ENCODE measurements at regions not wholly inside any gene's neighbourhood (a gene's known extent, or its start where the extent isn't known, plus 50 kb on each side); places are given as distances from the start of the nearest gene placed in this dataset.
A peak's percentile ranks its signal among the peaks of the same experiment; 100 is the strongest.

GRCh38 chr2:186099826-186100225 lies 361.2 kb downstream of the FSIP2 start:
- DNase-seq (ENCODE audit: low read depth in 2 of 2): no peak
- no peak overlapping the region for H3K4me3 ChIP-seq (replicated peaks in 1 of 2; ENCODE audit: low read depth in 2 of 2, low read length in 2 of 2)
- TF ChIP-seq CTCF (IDR thresholded peaks at IDR 0.05; ENCODE audit: low read depth, low read length): no peak

- DNase-seq (ENCODE audit: low read depth in 2 of 2): no peak
- TF ChIP-seq CTCF (IDR thresholded peaks at IDR 0.05; ENCODE audit: low read depth, low read length): no peak
- no peak overlapping the region for H3K4me3 ChIP-seq (replicated peaks in 1 of 2; ENCODE audit: low read depth in 2 of 2, low read length in 2 of 2)
Observed at GRCh38 chr2:186100636-186101035, 362.0 kb downstream of the FSIP2 start.

GRCh38 chr2:186101616-186102015 lies 363.0 kb downstream of the FSIP2 start:
- H3K4me3 ChIP-seq (replicated peaks in 1 of 2; ENCODE audit: low read depth in 2 of 2, low read length in 2 of 2): no peak overlapping the region
- no peak for TF ChIP-seq CTCF (IDR thresholded peaks at IDR 0.05; ENCODE audit: low read depth, low read length)
- DNase-seq (ENCODE audit: low read depth in 2 of 2): no peak

GRCh38 chr2:186103276-186103675 lies 364.7 kb downstream of the FSIP2 start:
- TF ChIP-seq CTCF (IDR thresholded peaks at IDR 0.05; ENCODE audit: low read depth, low read length): no peak
- DNase-seq (ENCODE audit: low read depth in 2 of 2): no peak
- H3K4me3 ChIP-seq (replicated peaks in 1 of 2; ENCODE audit: low read depth in 2 of 2, low read length in 2 of 2): no peak overlapping the region

- H3K4me3 ChIP-seq (replicated peaks in 1 of 2; ENCODE audit: low read depth in 2 of 2, low read length in 2 of 2): no peak overlapping the region
- DNase-seq (ENCODE audit: low read depth in 2 of 2): peak in 1 of 2 donors; percentile 45
- TF ChIP-seq CTCF (IDR thresholded peaks at IDR 0.05; ENCODE audit: low read depth, low read length): no peak
Observed at GRCh38 chr2:186105016-186105724, 366.6 kb downstream of the FSIP2 start.

GRCh38 chr2:186108470-186108869 lies 369.9 kb downstream of the FSIP2 start:
- DNase-seq (ENCODE audit: low read depth in 2 of 2): no peak
- H3K4me3 ChIP-seq (replicated peaks in 1 of 2; ENCODE audit: low read depth in 2 of 2, low read length in 2 of 2): no peak overlapping the region
- TF ChIP-seq CTCF (IDR thresholded peaks at IDR 0.05; ENCODE audit: low read depth, low read length): no peak

GRCh38 chr2:186113284-186113683 lies 372.8 kb upstream of the ZC3H15 start:
- TF ChIP-seq CTCF (IDR thresholded peaks at IDR 0.05; ENCODE audit: low read depth, low read length): no peak
- no peak overlapping the region for H3K4me3 ChIP-seq (replicated peaks in 1 of 2; ENCODE audit: low read depth in 2 of 2, low read length in 2 of 2)

More at GRCh38 chr2:186113284-186113683, 372.8 kb upstream of the ZC3H15 start:
- DNase-seq (ENCODE audit: low read depth in 2 of 2): no peak
